Thyroid gland (tissue), 4 donors: ENCODE measurements at regions not wholly inside any gene's neighbourhood (a gene's known extent, or its start where the extent isn't known, plus 50 kb on each side); places are given as distances from the start of the nearest gene placed in this dataset.
"Not testable (repeated sequence)": the region's sequence is repeated elsewhere in the genome, so short reads cannot be mapped to it uniquely, and the experiment has no call there.

ENCODE experiments used
- DNase-seq, 2 donors: peaks; one replicate each; pipeline ENCODE4 v3.0.0-alpha.2; 2019
- H3K27ac ChIP-seq, 3 donors: fragments of 200-600 bp; sonication (generic); 1 replicate in 2 of 3; 2 replicates in 1 of 3; pipeline ENCODE4 v1.5.1; 2016 to 2019; ENCODE audit warnings: mild to moderate bottlenecking in 1 of 3, moderate library complexity in 1 of 3
- H3K27me3 ChIP-seq: fragments of 200-600 bp; sonication (generic); one replicate; pipeline ENCODE4 v1.5.1; 2019
- H3K36me3 ChIP-seq, 2 donors: fragments of 200-600 bp; sonication (generic); one replicate each; pipeline ENCODE4 v1.5.1; 2016 to 2019
- H3K4me1 ChIP-seq, 2 donors: fragments of 200-600 bp; sonication (generic); one replicate each; pipeline ENCODE4 v1.5.1; 2017 to 2019
- H3K4me3 ChIP-seq, 3 donors: fragments of 200-600 bp; sonication (generic); replicated peaks in 1 of 3; 1 replicate in 2 of 3; 2 replicates in 1 of 3; pipeline ENCODE4 v1.5.1; 2016; ENCODE audit warnings: mild to moderate bottlenecking in 1 of 3
- H3K9me3 ChIP-seq: fragments of 200-600 bp; sonication (generic); one replicate; pipeline ENCODE4 v1.5.1; 2017
- CTCF ChIP-seq, 6 experiments: fragments of 200-600 bp in 3 of 6; fragments of 450-650 bp in 3 of 6; sonication (generic) in 3 of 6; IDR thresholded peaks; one replicate each; pipeline ENCODE4 v1.5.1; 2016 to 2019; ENCODE audit warnings: antibody characterized with exemption in 6 of 6, mild to moderate bottlenecking in 2 of 6, inconsistent platforms in 1 of 6, moderate library complexity in 1 of 6
- POLR2A ChIP-seq, 2 donors: fragments of 450-650 bp; IDR thresholded peaks; one replicate each; pipeline ENCODE4 v1.6.1; 2017; ENCODE audit warnings: antibody characterized with exemption in 2 of 2, mild to moderate bottlenecking in 2 of 2, moderate library complexity in 1 of 2
- WGBS, 2 donors: methylation state at CpG; one replicate each; pipeline ENCODE4 v1.1.5; 2017; 5-methylcytosine and 5-hydroxymethylcytosine counted together
- intact Hi-C: fragments of 100-400 bp; cut with DNase I; formaldehyde crosslinking; loops from one replicate; pipeline ENCODE4 v1.15.1; 2023

GRCh38 chr2:201946746-201947145 is 86.9 kb upstream of the FZD7 start:
- H3K27ac ChIP-seq, DNase-seq, intact Hi-C loops, H3K4me3 ChIP-seq, H3K27me3 ChIP-seq, H3K9me3 ChIP-seq, H3K36me3 ChIP-seq, H3K4me1 ChIP-seq: not testable (repeated sequence)
- 84 to 90% methylated on average over 2 to 5 of the region's 5 CpGs for WGBS, 2 donors

- Histone ChIP-seq H3K4me3 (no peak overlapping the region), H3K36me3 (no peaks in the 10 kb centered on the region), H3K4me1 (no peaks in the 10 kb centered on the region), H3K9me3 (no peaks in the 10 kb centered on the region), H3K27me3 (no peaks in the 10 kb centered on the region), H3K27ac (no peak overlapping the region)
- DNase-seq: no peak
- intact Hi-C loops: no loop called here
- no peak for TF ChIP-seq CTCF (IDR thresholded peaks at IDR 0.05)
Measured at GRCh38 chr2:201947287-201947686, 86.4 kb upstream of the FZD7 start.

- intact Hi-C loops: no loop called here
- Histone ChIP-seq H3K4me3 (no peak overlapping the region), H3K36me3 (no peaks in the 10 kb centered on the region), H3K9me3 (no peaks in the 10 kb centered on the region), H3K4me1 (no peaks in the 10 kb centered on the region), H3K27ac (no peak overlapping the region), H3K27me3 (no peaks in the 10 kb centered on the region)
- TF ChIP-seq CTCF (IDR thresholded peaks at IDR 0.05) (no peak), POLR2A (IDR thresholded peaks at IDR 0.05) (no peak)
- no peak for DNase-seq
- WGBS, 2 donors: 52 to 55% methylated on average over 22 of the region's 22 CpGs
Measured at GRCh38 chr2:201949181-201949926, 84.3 kb upstream of the FZD7 start.

- H3K36me3 ChIP-seq: no peaks in the 10 kb centered on the region
- TF ChIP-seq POLR2A (IDR thresholded peaks at IDR 0.05) (no peak), CTCF (IDR thresholded peaks at IDR 0.05) (no peak)
- WGBS, 2 donors: 67 to 75% methylated on average over 8 of the region's 8 CpGs
- no peak for DNase-seq
- H3K27ac ChIP-seq: no peak overlapping the region
- H3K4me1 ChIP-seq: no peaks in the 10 kb centered on the region
- H3K4me3 ChIP-seq: no peak overlapping the region
- H3K9me3 ChIP-seq: no peaks in the 10 kb centered on the region
- intact Hi-C loops: no loop called here
- H3K27me3 ChIP-seq: no peaks in the 10 kb centered on the region
Measured at GRCh38 chr2:201949927-201950246, 83.8 kb upstream of the FZD7 start.

- TF ChIP-seq POLR2A (IDR thresholded peaks at IDR 0.05) (no peak), CTCF (IDR thresholded peaks at IDR 0.05) (no peak)
- no peaks in the 10 kb centered on the region for H3K4me1 ChIP-seq
- H3K9me3 ChIP-seq: no peaks in the 10 kb centered on the region
- WGBS, 2 donors: 29 to 40% methylated on average over 6 of the region's 6 CpGs
- H3K4me3 ChIP-seq: no peak overlapping the region
- H3K27ac ChIP-seq: no peak overlapping the region
- DNase-seq: peak in 1 of 2 donors; percentile 30
- H3K36me3 ChIP-seq: no peaks in the 10 kb centered on the region
- intact Hi-C loops: no loop called here
- no peaks in the 10 kb centered on the region for H3K27me3 ChIP-seq
Measured at GRCh38 chr2:201950606-201951005, 83.0 kb upstream of the FZD7 start.

GRCh38 chr2:201952187-201952586 is 81.5 kb upstream of the FZD7 start:
- 86 to 90% methylated on average over 5 of the region's 5 CpGs for WGBS, 2 donors
- H3K27me3 ChIP-seq: no peaks in the 10 kb centered on the region
- no peak for TF ChIP-seq CTCF (IDR thresholded peaks at IDR 0.05)
- no peak for TF ChIP-seq POLR2A (IDR thresholded peaks at IDR 0.05)
- intact Hi-C loops: no loop called here
- no peaks in the 10 kb centered on the region for H3K9me3 ChIP-seq
- H3K36me3 ChIP-seq: no peaks in the 10 kb centered on the region
- H3K4me3 ChIP-seq: no peak overlapping the region
- H3K4me1 ChIP-seq: no peaks in the 10 kb centered on the region
- no peak overlapping the region for H3K27ac ChIP-seq
- DNase-seq: no peak
